HG03066 (cell line): ENCODE measurements at regions not wholly inside any gene's neighbourhood (a gene's known extent, or its start where the extent isn't known, plus 50 kb on each side); places are given as distances from the start of the nearest gene placed in this dataset.
"Not testable (repeated sequence)": the region's sequence is repeated elsewhere in the genome, so short reads cannot be mapped to it uniquely, and the experiment has no call there.

Experiments
- ATAC-seq: cut with Tn5 transposase; IDR thresholded peaks from one replicate; pipeline ENCODE4 v1.9.1; 2021; ENCODE audit warnings: low read depth; ENCODE audit not compliant: unreplicated experiment

DNA sequence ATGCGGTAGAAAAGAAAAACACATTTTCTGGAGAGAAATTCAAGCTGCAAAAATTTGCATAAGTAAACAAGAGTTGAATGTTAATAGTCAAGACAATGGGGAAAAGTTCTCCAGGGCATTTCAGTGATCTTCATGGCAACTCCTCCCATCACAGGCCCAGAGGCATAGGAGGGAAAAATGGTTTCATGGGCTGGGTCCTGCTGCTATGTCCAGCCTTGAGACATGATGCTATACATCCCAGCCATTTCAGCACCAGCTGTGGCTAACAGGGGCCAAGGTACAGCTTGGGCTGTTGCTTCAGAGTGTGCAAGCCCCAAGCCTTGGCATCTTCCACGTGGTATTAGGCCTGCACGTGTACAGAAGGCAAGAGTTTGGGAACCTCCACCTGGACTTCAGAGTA, 118.6 kb upstream of the DLGAP1 start:
- ATAC-seq = no peak

GRCh38 chr18:4557502-4557901, 102.4 kb upstream of the DLGAP1 start:
- ATAC-seq = no peak

GRCh38 chr18:4551001-4551360, 95.9 kb upstream of the DLGAP1 start:
- no peak for ATAC-seq

GRCh38 chr18:4549164-4549872, 94.2 kb upstream of the DLGAP1 start:
- ATAC-seq = no peak

- ATAC-seq = no peak
Measured at GRCh38 chr18:4547126-4547525, 92.0 kb upstream of the DLGAP1 start.

DNA sequence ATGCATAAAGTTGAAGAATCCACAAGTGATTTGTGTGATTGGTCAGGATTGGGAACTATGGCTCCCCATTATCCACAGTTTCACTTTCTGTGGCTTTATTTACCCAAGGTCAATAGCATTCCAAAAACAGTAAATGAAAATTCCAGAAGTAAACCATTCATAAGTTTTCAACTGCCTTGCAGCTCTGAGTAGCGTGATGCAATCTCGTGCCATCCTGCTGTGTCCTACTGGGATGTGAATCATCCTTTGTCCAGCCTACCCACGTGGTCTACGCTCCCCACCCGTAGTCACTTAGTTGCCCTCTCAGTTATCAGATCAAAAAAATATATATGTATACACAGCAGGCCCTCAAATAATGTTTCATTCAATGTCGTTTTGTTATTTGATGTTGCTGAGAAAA, 89.0 kb upstream of the DLGAP1 start:
- no peak for ATAC-seq

DNA sequence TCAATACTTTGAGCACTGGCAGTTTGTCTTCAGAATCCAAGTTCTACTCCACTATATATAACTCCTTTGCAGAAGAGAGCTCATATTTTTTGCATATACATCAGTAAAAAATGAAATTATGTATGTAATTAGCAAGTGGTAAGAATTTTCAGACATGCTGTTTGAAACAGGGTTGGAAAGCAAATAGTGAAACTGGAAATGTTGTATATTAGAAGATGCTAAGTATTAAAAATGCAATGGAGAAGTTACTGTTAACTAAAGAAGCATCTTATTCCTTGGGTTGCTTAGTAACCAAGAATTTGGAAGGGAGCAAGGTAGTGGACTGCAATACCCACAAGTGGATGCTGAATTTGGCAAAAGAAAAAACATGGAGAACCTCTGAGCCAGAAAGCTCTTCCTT, 88.6 kb upstream of the DLGAP1 start:
- no peak for ATAC-seq

GRCh38 chr18:4541588-4541987, 86.5 kb upstream of the DLGAP1 start:
- ATAC-seq = no peak

GRCh38 chr18:4536447-4536846, 81.3 kb upstream of the DLGAP1 start:
- no peak for ATAC-seq

DNA sequence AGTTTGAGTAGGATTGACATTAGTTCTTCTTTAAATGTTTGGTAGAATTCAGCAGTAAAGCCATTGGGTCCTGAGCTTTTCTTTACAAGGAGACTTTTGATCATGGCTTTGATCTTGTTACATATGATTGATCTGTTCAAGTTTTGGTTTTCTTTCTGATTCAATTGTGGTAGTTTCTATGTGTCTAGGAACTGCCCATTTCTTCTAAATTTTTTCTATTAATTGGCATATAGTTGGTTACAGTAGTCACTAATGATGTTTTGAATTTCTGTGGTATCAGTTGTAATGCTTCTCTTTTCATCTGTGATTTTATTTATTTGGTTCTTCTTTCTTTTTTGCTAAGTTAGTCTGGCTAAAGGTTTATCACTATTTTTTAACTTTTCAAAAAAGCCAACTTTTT, 73.3 kb upstream of the DLGAP1 start:
- no peak for ATAC-seq

DNA sequence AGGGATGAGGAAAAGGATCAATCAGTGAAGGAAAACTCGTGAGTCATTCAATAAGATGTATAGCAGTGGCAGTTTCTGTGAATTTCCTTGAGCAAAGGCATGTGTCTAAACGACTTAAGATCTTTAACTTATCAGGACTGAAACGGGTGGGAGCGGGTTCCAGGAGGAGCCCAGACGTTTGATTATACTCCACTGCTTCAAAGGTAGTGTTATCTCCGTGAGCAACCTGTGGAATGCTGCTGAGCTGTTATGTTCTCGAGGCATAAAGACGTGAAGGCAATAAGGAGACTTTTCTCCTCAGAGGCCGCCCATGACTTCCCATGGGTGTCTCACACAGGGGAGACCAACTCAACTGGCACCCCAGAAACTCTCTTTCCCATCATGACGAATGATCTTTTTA, 72.7 kb upstream of the DLGAP1 start:
- not testable (repeated sequence) for ATAC-seq

- no peak for ATAC-seq
Measured at GRCh38 chr18:4524096-4524495, 69.0 kb upstream of the DLGAP1 start.

DNA sequence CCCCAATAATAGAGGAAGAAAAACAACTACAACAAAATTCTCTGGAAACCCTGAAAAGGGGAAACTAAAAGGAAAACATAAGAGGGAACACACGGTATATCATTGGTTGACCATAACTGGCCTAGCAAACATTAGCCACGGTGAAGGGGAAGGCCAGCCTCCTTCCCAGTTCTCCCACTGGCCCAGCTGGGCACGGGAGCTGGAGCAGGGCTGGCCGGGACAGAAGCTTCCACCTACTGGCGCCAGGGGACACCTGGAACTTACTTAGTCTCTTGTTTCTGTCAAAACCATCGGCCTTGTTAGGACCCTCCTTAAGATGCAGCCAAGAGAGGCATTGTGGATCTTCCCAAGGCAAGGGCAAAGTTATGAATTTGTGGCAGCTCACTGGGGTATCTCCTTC, 56.1 kb upstream of the DLGAP1 start:
- no peak for ATAC-seq

- ATAC-seq = no peak
Measured at GRCh38 chr18:4510711-4511110, 55.6 kb upstream of the DLGAP1 start.

- no peak for ATAC-seq
Measured at GRCh38 chr18:4510160-4510559, 55.1 kb upstream of the DLGAP1 start.
